DND-41 (cell line): ENCODE measurements at regions not wholly inside any gene's neighbourhood (a gene's known extent, or its start where the extent isn't known, plus 50 kb on each side); places are given as distances from the start of the nearest gene placed in this dataset.

Experiments
- CTCF ChIP-seq: IDR thresholded peaks from 2 replicates; pipeline ENCODE4 v1.5.1; 2012; ENCODE audit warnings: borderline replicate concordance, low read length, moderate library complexity, mild to moderate bottlenecking; ENCODE audit not compliant: poor library complexity, severe bottlenecking; ENCODE audit errors: extremely low read depth
- EZH2 ChIP-seq: IDR thresholded peaks from 3 replicates; pipeline ENCODE4 v1.6.1; 2012; ENCODE audit warnings: borderline replicate concordance, low read depth, mild to moderate bottlenecking, moderate library complexity, low read length, inconsistent platforms; ENCODE audit not compliant: severe bottlenecking

- TF ChIP-seq CTCF = no peak
- no peak for TF ChIP-seq EZH2
Measured at GRCh38 chr12:19070341-19070740, 59.2 kb upstream of the PLEKHA5 start.
